SU-DHL-6 (cell line): ENCODE measurements at regions not wholly inside any gene's neighbourhood (a gene's known extent, or its start where the extent isn't known, plus 50 kb on each side); places are given as distances from the start of the nearest gene placed in this dataset.

Experiments
- CTCF ChIP-seq: fragments of 200-600 bp; sonication (generic); IDR thresholded peaks from one replicate; pipeline ENCODE4 v1.5.1; 2017; ENCODE audit warnings: antibody characterized with exemption, mild to moderate bottlenecking, low read length, moderate library complexity; ENCODE audit not compliant: insufficient read depth, poor library complexity, severe bottlenecking
- EZH2phosphoT487 ChIP-seq: fragments of 200-600 bp; sonication (generic), shearing (Covaris generic); conservative IDR thresholded peaks from 2 replicates; pipeline ENCODE4 v1.6.1; 2018; ENCODE audit warnings: mild to moderate bottlenecking, antibody characterized with exemption, low read length, moderate library complexity, mixed read lengths

- TF ChIP-seq CTCF (no peak), EZH2phosphoT487 (no peak)
Measured at GRCh38 chr22:19615867-19616581, 91.8 kb upstream of the CLDN5 start.
